Subcutaneous abdominal adipose tissue (tissue), 5 donors: ENCODE measurements at regions not wholly inside any gene's neighbourhood (a gene's known extent, or its start where the extent isn't known, plus 50 kb on each side); places are given as distances from the start of the nearest gene placed in this dataset.

Experiments
- H3K27ac ChIP-seq: one replicate; pipeline ENCODE4 v1.7.0; 2013; ENCODE audit warnings: low read depth, mild to moderate bottlenecking, inconsistent platforms, low read length, moderate library complexity
- H3K27me3 ChIP-seq, 5 donors: one replicate each; pipeline ENCODE4 v1.7.0; 2013; ENCODE audit warnings: low read length in 5 of 5, inconsistent platforms in 1 of 5; ENCODE audit not compliant: control insufficient read depth in 5 of 5, insufficient read depth in 4 of 5
- H3K36me3 ChIP-seq, 5 donors: one replicate each; pipeline ENCODE4 v1.7.0; 2013; ENCODE audit warnings: low read length in 5 of 5; ENCODE audit not compliant: control insufficient read depth in 5 of 5, insufficient read depth in 5 of 5
- H3K4me1 ChIP-seq, 5 donors: one replicate each; pipeline ENCODE4 v1.7.0; 2013; ENCODE audit warnings: low read length in 5 of 5, mild to moderate bottlenecking in 3 of 5, moderate library complexity in 1 of 5; ENCODE audit not compliant: control insufficient read depth in 5 of 5, insufficient read depth in 5 of 5
- H3K4me3 ChIP-seq, 5 donors: one replicate each; pipeline ENCODE4 v1.7.0; 2013; ENCODE audit warnings: low read length in 5 of 5, low read depth in 1 of 5
- H3K9ac ChIP-seq, 5 donors: one replicate each; pipeline ENCODE4 v1.7.0; 2013; ENCODE audit warnings: low read length in 5 of 5, mild to moderate bottlenecking in 4 of 5, moderate library complexity in 3 of 5
- H3K9me3 ChIP-seq, 5 donors: one replicate each; pipeline ENCODE4 v1.7.0; 2013; ENCODE audit warnings: low read length in 5 of 5; ENCODE audit not compliant: control insufficient read depth in 5 of 5
- donor health status: healthy.
- donor health status: healthy.
- donor health status: healthy.
- donor health status: healthy.
- donor health status: healthy.

GRCh38 chr10:105827133-105827532, 1186.0 kb downstream of the SORCS3 start:
- Histone ChIP-seq H3K4me3 (no peak overlapping the region), H3K27ac (no peak overlapping the region), H3K4me1 (no peaks in the 10 kb centered on the region), H3K9ac (no peak overlapping the region), H3K36me3 (no peaks in the 10 kb centered on the region), H3K9me3 (peaks cover 0 to 4% (median 0%) of the 10 kb centered on the region in 5 donors), H3K27me3 (no peaks in the 10 kb centered on the region)

GRCh38 chr10:105807935-105808587, 1167.0 kb downstream of the SORCS3 start:
- H3K27ac ChIP-seq: no peak overlapping the region
- no peak overlapping the region for H3K9ac ChIP-seq
- H3K36me3 ChIP-seq: no peaks in the 10 kb centered on the region
- no peaks in the 10 kb centered on the region for H3K27me3 ChIP-seq
- H3K4me3 ChIP-seq: no peak overlapping the region
- H3K4me1 ChIP-seq: no peaks in the 10 kb centered on the region
- no peaks in the 10 kb centered on the region for H3K9me3 ChIP-seq

GRCh38 chr10:105803206-105803605, 1162.1 kb downstream of the SORCS3 start:
- Histone ChIP-seq H3K9me3 (no peaks in the 10 kb centered on the region), H3K9ac (no peak overlapping the region), H3K36me3 (no peaks in the 10 kb centered on the region), H3K4me3 (no peak overlapping the region), H3K27me3 (no peaks in the 10 kb centered on the region), H3K27ac (no peak overlapping the region), H3K4me1 (no peaks in the 10 kb centered on the region)

GRCh38 chr10:105800641-105801040, 1159.6 kb downstream of the SORCS3 start:
- Histone ChIP-seq H3K9ac (no peak overlapping the region), H3K27me3 (no peaks in the 10 kb centered on the region), H3K9me3 (no peaks in the 10 kb centered on the region), H3K36me3 (no peaks in the 10 kb centered on the region), H3K4me1 (no peaks in the 10 kb centered on the region), H3K27ac (no peak overlapping the region), H3K4me3 (no peak overlapping the region)

GRCh38 chr10:105798328-105798889, 1157.3 kb downstream of the SORCS3 start:
- H3K4me1 ChIP-seq: no peaks in the 10 kb centered on the region
- H3K4me3 ChIP-seq: no peak overlapping the region
- no peaks in the 10 kb centered on the region for H3K36me3 ChIP-seq
- H3K9ac ChIP-seq: no peak overlapping the region
- H3K27ac ChIP-seq: no peak overlapping the region
- no peaks in the 10 kb centered on the region for H3K27me3 ChIP-seq
- H3K9me3 ChIP-seq: no peaks in the 10 kb centered on the region

- Histone ChIP-seq H3K9me3 (no peaks in the 10 kb centered on the region), H3K27me3 (no peaks in the 10 kb centered on the region), H3K4me1 (no peaks in the 10 kb centered on the region), H3K4me3 (no peak overlapping the region), H3K9ac (no peak overlapping the region), H3K27ac (no peak overlapping the region), H3K36me3 (no peaks in the 10 kb centered on the region)
These were observed 1156.3 kb downstream of the SORCS3 start for GRCh38 chr10:105797234-105797890.

- no peak overlapping the region for H3K4me3 ChIP-seq
- no peak overlapping the region for H3K9ac ChIP-seq
- H3K9me3 ChIP-seq: no peaks in the 10 kb centered on the region
- no peaks in the 10 kb centered on the region for H3K27me3 ChIP-seq
- no peaks in the 10 kb centered on the region for H3K4me1 ChIP-seq
- H3K27ac ChIP-seq: no peak overlapping the region
- H3K36me3 ChIP-seq: no peaks in the 10 kb centered on the region
These were observed 1152.0 kb downstream of the SORCS3 start for GRCh38 chr10:105793071-105793470.

- Histone ChIP-seq H3K36me3 (no peaks in the 10 kb centered on the region), H3K9ac (no peak overlapping the region), H3K4me1 (no peaks in the 10 kb centered on the region), H3K27ac (no peak overlapping the region), H3K27me3 (no peaks in the 10 kb centered on the region), H3K4me3 (no peak overlapping the region), H3K9me3 (peaks cover 0 to 2% (median 0%) of the 10 kb centered on the region in 5 donors)
These were observed 1144.6 kb downstream of the SORCS3 start for GRCh38 chr10:105785721-105786120.

- Histone ChIP-seq H3K9me3 (peaks cover 0 to 2% (median 0%) of the 10 kb centered on the region in 5 donors), H3K36me3 (no peaks in the 10 kb centered on the region), H3K4me3 (no peak overlapping the region), H3K4me1 (no peaks in the 10 kb centered on the region), H3K9ac (no peak overlapping the region), H3K27ac (no peak overlapping the region), H3K27me3 (no peaks in the 10 kb centered on the region)
These were observed 1142.9 kb downstream of the SORCS3 start for GRCh38 chr10:105783936-105784483.

- H3K9ac ChIP-seq: no peak overlapping the region
- no peaks in the 10 kb centered on the region for H3K4me1 ChIP-seq
- no peak overlapping the region for H3K4me3 ChIP-seq
- no peaks in the 10 kb centered on the region for H3K9me3 ChIP-seq
- no peaks in the 10 kb centered on the region for H3K36me3 ChIP-seq
- H3K27ac ChIP-seq: no peak overlapping the region
- no peaks in the 10 kb centered on the region for H3K27me3 ChIP-seq
These were observed 1133.8 kb downstream of the SORCS3 start for GRCh38 chr10:105774881-105775280.
